ENCODE measurements at regions not wholly inside any gene's neighbourhood (a gene's known extent, or its start where the extent isn't known, plus 50 kb on each side); places are given as distances from the start of the nearest gene placed in this dataset.

DNA sequence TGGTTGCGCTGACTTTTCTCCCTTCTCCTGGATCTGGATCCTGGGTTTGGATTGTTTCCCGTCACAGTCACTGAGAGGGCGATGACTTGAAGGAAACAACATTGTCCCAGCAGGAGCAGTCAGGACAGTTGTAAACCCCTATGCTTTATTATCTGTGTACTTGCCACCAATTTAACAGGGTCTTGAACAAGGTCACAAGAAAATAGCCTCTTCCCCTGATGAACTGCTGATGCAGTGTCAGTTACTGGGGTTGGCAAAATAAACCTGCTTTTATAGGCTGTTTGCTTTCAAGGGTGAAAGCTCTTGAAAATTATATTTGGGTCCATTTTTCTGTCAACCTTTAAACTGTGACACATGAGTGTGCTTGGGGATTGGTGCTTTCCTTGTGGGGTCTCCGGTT lies 238.9 kb downstream of the ACTR3B start:
- POLR2A ChIA-PET, result no interaction called here
- H3K4me3 Mint-ChIP-seq (ENCODE audit: unreplicated experiment), result no peak overlapping the region
- intact Hi-C loops (cut with micrococcal nuclease), result no loop called here

DNA sequence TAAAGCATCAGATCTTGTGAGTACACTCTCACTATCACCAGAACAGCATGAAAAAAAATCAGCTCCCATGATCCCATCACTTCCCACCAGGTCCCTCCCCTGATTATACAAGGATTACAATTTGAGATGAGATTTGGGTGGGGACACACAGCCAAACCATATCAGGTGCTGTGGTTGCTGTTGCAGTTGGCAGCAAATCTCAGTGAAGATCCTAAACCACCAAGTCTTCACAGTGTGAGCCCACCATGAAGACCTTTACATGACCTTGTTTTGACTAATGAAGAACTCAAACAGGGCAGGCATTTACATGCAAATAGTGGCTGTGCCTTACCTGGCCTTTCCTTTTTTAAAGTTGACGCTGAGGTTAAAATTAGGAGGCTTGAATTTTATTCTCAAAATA lies 242.6 kb downstream of the ACTR3B start:
- DNase-seq (ENCODE audit: unreplicated experiment), result no peak
- Mint-ChIP-seq H3K36me3 (ENCODE audit: insufficient read depth, unreplicated experiment) (no peaks in the 10 kb centered on the region), H3K4me3 (ENCODE audit: unreplicated experiment) (no peak overlapping the region), H3K27me3 (ENCODE audit: insufficient read depth, unreplicated experiment) (no peaks in the 10 kb centered on the region), H3K9me3 (ENCODE audit: unreplicated experiment) (no peaks in the 10 kb centered on the region), H3K4me1 (ENCODE audit: insufficient read depth, unreplicated experiment) (no peaks in the 10 kb centered on the region), H3K27ac (ENCODE audit: low read depth, unreplicated experiment) (no peak overlapping the region)
- TF ChIP-seq, protein P1, sequence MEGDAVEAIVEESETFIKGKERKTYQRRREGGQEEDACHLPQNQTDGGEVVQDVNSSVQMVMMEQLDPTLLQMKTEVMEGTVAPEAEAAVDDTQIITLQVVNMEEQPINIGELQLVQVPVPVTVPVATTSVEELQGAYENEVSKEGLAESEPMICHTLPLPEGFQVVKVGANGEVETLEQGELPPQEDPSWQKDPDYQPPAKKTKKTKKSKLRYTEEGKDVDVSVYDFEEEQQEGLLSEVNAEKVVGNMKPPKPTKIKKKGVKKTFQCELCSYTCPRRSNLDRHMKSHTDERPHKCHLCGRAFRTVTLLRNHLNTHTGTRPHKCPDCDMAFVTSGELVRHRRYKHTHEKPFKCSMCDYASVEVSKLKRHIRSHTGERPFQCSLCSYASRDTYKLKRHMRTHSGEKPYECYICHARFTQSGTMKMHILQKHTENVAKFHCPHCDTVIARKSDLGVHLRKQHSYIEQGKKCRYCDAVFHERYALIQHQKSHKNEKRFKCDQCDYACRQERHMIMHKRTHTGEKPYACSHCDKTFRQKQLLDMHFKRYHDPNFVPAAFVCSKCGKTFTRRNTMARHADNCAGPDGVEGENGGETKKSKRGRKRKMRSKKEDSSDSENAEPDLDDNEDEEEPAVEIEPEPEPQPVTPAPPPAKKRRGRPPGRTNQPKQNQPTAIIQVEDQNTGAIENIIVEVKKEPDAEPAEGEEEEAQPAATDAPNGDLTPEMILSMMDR (IDR thresholded peaks at IDR 0.05; ENCODE audit: unreplicated experiment), result no peak
- POLR2A ChIA-PET, result no interaction called here
- intact Hi-C loops (cut with micrococcal nuclease), result no loop called here
- BruUV-seq (replicated peaks), result no TSS peak
- CTCF ChIA-PET, result no interaction called here

More for the DNA sequence above, 238.9 kb downstream of the ACTR3B start:
- BruUV-seq (replicated peaks), result no TSS peak
- H3K36me3 Mint-ChIP-seq (ENCODE audit: insufficient read depth, unreplicated experiment), result no peaks in the 10 kb centered on the region
- TF ChIP-seq, protein P1 (IDR thresholded peaks at IDR 0.05; ENCODE audit: unreplicated experiment), result no peak
- no peaks in the 10 kb centered on the region for H3K4me1 Mint-ChIP-seq (ENCODE audit: insufficient read depth, unreplicated experiment)
- H3K9me3 Mint-ChIP-seq (ENCODE audit: unreplicated experiment), result no peaks in the 10 kb centered on the region
- CTCF ChIA-PET, result no interaction called here
- no peak overlapping the region for H3K27ac Mint-ChIP-seq (ENCODE audit: low read depth, unreplicated experiment)
- no peaks in the 10 kb centered on the region for H3K27me3 Mint-ChIP-seq (ENCODE audit: insufficient read depth, unreplicated experiment)
- no peak for DNase-seq (ENCODE audit: unreplicated experiment)

DNA sequence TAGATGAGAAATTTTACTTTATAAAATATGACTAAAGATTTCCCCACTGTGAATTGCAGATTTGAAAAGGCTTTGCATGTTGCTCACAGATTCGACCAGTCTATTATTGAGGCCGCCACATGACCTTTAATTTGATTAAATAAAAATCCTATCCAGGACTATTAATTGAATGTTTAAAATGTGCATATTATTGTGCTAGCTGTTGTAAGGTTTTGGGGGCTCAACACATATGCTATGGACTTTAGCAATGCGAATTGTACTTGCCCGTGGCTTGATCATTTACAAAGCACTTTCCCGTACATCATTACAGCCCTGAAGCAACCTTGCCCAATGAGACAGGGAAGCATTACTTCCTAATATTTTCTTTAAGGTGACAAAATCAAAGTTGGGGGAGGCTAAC lies 243.0 kb downstream of the ACTR3B start:
- ChIA-PET POLR2A (no interaction called here), CTCF (no interaction called here)
- intact Hi-C loops (cut with micrococcal nuclease), result no loop called here
- Mint-ChIP-seq H3K4me1 (ENCODE audit: insufficient read depth, unreplicated experiment) (no peaks in the 10 kb centered on the region), H3K36me3 (ENCODE audit: insufficient read depth, unreplicated experiment) (no peaks in the 10 kb centered on the region), H3K27me3 (ENCODE audit: insufficient read depth, unreplicated experiment) (no peaks in the 10 kb centered on the region), H3K9me3 (ENCODE audit: unreplicated experiment) (no peaks in the 10 kb centered on the region), H3K4me3 (ENCODE audit: unreplicated experiment) (no peak overlapping the region), H3K27ac (ENCODE audit: low read depth, unreplicated experiment) (no peak overlapping the region)
- no TSS peak for BruUV-seq (replicated peaks)
- TF ChIP-seq, protein P1 (IDR thresholded peaks at IDR 0.05; ENCODE audit: unreplicated experiment), result no peak
- no peak for DNase-seq (ENCODE audit: unreplicated experiment)

DNA sequence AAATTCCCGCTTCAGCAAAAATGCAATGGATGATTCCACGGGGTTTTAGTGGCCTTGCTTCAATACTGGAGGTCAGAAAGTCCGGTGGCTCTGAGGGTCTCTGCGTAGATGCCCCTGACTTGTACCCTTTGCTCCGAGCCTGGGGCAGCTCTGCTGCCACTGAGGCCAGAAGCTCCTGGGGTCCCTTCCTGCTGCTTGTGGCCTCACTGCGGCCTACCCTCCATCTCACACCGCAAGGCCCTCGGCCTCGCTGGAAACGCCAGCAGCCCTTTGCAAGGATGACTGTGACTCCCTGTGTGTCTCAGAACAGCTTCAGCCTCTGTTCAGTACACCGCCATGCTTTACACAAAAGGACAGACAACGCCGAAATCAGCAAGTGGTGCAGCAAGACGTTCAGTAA lies 244.8 kb downstream of the ACTR3B start:
- Mint-ChIP-seq H3K27me3 (ENCODE audit: insufficient read depth, unreplicated experiment) (no peaks in the 10 kb centered on the region), H3K4me1 (ENCODE audit: insufficient read depth, unreplicated experiment) (no peaks in the 10 kb centered on the region), H3K27ac (ENCODE audit: low read depth, unreplicated experiment) (no peak overlapping the region), H3K9me3 (ENCODE audit: unreplicated experiment) (no peaks in the 10 kb centered on the region), H3K4me3 (ENCODE audit: unreplicated experiment) (no peak overlapping the region), H3K36me3 (ENCODE audit: insufficient read depth, unreplicated experiment) (no peaks in the 10 kb centered on the region)
- TF ChIP-seq, protein P1 (IDR thresholded peaks at IDR 0.05; ENCODE audit: unreplicated experiment), result no peak
- ChIA-PET CTCF (interaction anchor here (0.7 kb wide), 1 partner anchor 21 kb away, joined by 5 read pairs; no protein-coding TSS in a partner anchor), POLR2A (no interaction called here)
- intact Hi-C loops (cut with micrococcal nuclease), result no loop called here
- BruUV-seq (replicated peaks), result no TSS peak
- DNase-seq (ENCODE audit: unreplicated experiment), result no peak
